Type B pancreatic cell (in vitro differentiated cells): ENCODE measurements at regions not wholly inside any gene's neighbourhood (a gene's known extent, or its start where the extent isn't known, plus 50 kb on each side); places are given as distances from the start of the nearest gene placed in this dataset.

Experiments
- DNase-seq: peaks from one replicate; pipeline ENCODE4 v3.0.0; 2021; ENCODE audit warnings: mixed read lengths; ENCODE audit not compliant: unreplicated experiment; ENCODE audit errors: extremely low spot score
- H3K27ac Mint-ChIP-seq: 2 replicates; pipeline ENCODE4 v1.8.0; 2021; ENCODE audit warnings: mild to moderate bottlenecking, mixed read lengths
- H3K27me3 Mint-ChIP-seq: 2 replicates; pipeline ENCODE4 v1.8.0; 2021; ENCODE audit warnings: mixed read lengths
- H3K36me3 Mint-ChIP-seq: 2 replicates; pipeline ENCODE4 v1.8.0; 2021; ENCODE audit warnings: mixed read lengths
- H3K4me1 Mint-ChIP-seq: one replicate; pipeline ENCODE4 v1.8.0; 2021; ENCODE audit warnings: mixed read lengths; ENCODE audit not compliant: unreplicated experiment
- H3K4me3 Mint-ChIP-seq: 2 replicates; pipeline ENCODE4 v1.8.0; 2021; ENCODE audit warnings: mild to moderate bottlenecking, mixed read lengths
- H3K9me3 Mint-ChIP-seq: 2 replicates; pipeline ENCODE4 v1.8.0; 2021; ENCODE audit warnings: mixed read lengths
- TF ChIP-seq, protein P1 (sequence below): fragments of 200-600 bp; sonication (generic); conservative IDR thresholded peaks from 2 replicates; pipeline ENCODE4 v1.5.0; 2021; ENCODE audit warnings: antibody characterized with exemption, mild to moderate bottlenecking

DNA sequence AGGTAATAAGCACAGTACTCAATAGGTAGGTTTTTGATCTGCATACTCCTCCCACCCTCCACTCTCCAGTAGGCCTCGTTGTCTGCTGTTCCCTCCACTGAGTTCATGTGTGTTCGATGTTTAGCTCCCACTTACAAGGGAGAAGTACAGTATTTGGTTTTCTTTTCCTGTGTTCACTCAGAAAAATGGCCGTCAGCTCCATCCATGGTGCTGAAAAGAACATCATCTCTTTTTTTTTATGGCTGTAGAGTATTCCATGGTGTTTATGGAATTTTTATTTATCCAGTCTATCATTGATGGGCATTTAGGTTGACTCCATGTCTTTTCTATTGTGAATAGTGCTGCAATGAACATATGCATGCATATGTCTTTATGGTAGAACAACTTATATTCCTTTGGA is 849.7 kb upstream of the NRXN1 start:
- H3K4me3 Mint-ChIP-seq, result no peak overlapping the region
- TF ChIP-seq, protein P1, sequence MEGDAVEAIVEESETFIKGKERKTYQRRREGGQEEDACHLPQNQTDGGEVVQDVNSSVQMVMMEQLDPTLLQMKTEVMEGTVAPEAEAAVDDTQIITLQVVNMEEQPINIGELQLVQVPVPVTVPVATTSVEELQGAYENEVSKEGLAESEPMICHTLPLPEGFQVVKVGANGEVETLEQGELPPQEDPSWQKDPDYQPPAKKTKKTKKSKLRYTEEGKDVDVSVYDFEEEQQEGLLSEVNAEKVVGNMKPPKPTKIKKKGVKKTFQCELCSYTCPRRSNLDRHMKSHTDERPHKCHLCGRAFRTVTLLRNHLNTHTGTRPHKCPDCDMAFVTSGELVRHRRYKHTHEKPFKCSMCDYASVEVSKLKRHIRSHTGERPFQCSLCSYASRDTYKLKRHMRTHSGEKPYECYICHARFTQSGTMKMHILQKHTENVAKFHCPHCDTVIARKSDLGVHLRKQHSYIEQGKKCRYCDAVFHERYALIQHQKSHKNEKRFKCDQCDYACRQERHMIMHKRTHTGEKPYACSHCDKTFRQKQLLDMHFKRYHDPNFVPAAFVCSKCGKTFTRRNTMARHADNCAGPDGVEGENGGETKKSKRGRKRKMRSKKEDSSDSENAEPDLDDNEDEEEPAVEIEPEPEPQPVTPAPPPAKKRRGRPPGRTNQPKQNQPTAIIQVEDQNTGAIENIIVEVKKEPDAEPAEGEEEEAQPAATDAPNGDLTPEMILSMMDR, result no peak
- no peaks in the 10 kb centered on the region for H3K27me3 Mint-ChIP-seq
- no peak overlapping the region for H3K27ac Mint-ChIP-seq
- no peak for DNase-seq
- no peaks in the 10 kb centered on the region for H3K4me1 Mint-ChIP-seq
- H3K9me3 Mint-ChIP-seq, result peaks cover 4% of the 10 kb centered on the region
- no peaks in the 10 kb centered on the region for H3K36me3 Mint-ChIP-seq

DNA sequence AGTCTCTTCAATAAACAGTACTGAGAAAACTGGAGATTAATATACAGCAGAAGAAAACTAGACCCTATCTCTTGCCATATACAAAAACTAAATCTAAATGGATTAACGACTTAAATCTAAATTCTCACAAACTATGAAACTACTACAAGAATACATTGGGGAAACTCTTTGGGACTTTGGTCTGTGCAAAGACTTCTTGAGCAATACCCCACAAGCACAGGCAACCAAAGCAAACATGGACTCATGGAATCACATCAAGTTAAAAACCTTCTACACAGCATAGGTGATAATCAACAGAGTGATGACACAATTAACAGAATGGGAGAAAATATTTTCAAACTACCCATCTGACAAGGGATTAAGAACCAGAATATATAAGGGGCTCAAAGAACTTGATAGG is 848.2 kb upstream of the NRXN1 start:
- TF ChIP-seq, protein P1, result no peak
- H3K27ac Mint-ChIP-seq, result no peak overlapping the region
- peaks cover 4% of the 10 kb centered on the region for H3K9me3 Mint-ChIP-seq
- H3K36me3 Mint-ChIP-seq, result no peaks in the 10 kb centered on the region
- no peaks in the 10 kb centered on the region for H3K27me3 Mint-ChIP-seq
- H3K4me1 Mint-ChIP-seq, result no peaks in the 10 kb centered on the region
- DNase-seq, result no peak
- H3K4me3 Mint-ChIP-seq, result no peak overlapping the region

DNA sequence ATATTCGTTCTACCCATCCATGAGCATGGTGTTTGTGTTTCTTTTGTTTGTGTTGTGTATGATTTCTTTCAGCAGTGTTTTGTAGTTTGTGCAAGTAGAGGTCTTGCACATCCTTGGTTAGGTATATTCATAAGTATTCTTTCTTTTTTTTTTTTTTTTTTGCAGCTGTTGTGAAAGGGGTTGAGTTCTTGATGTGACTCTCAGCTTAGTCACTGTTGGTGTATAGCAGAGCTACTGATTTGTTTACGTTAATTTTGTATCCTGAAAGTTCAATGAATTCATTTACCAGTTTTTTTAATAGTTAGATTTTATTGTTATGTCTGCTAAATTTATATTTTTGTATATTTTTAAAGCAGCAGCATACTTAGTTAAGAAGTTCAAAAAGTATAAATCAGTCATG is 834.4 kb upstream of the NRXN1 start:
- TF ChIP-seq, protein P1, result no peak
- no peaks in the 10 kb centered on the region for H3K36me3 Mint-ChIP-seq
- H3K4me1 Mint-ChIP-seq, result no peaks in the 10 kb centered on the region
- no peak overlapping the region for H3K27ac Mint-ChIP-seq
- no peaks in the 10 kb centered on the region for H3K9me3 Mint-ChIP-seq
- DNase-seq, result no peak
- H3K27me3 Mint-ChIP-seq, result no peaks in the 10 kb centered on the region
- H3K4me3 Mint-ChIP-seq, result no peak overlapping the region

DNA sequence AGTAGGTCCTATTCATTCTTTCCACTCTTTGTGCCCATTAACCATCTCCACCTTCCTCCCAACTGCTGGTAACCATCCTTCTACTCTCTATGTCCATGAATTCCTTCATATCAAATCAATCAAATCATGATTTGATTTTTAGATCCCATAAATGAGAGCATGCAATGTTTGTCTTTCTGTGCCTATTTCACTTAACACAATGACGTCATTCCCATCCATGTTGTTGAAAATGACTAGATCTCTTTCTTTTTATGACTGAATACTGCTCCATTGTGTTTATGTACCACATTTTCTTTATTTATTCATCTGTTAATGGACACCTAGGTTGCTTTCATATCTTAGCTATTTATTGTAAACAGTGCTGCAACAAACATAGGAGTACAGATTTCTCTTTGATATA is 827.3 kb upstream of the NRXN1 start:
- Mint-ChIP-seq H3K4me1 (no peaks in the 10 kb centered on the region), H3K9me3 (peaks cover 4% of the 10 kb centered on the region), H3K36me3 (no peaks in the 10 kb centered on the region), H3K27ac (no peak overlapping the region), H3K4me3 (no peak overlapping the region), H3K27me3 (no peaks in the 10 kb centered on the region)
- DNase-seq, result no peak
- TF ChIP-seq, protein P1, result no peak

DNA sequence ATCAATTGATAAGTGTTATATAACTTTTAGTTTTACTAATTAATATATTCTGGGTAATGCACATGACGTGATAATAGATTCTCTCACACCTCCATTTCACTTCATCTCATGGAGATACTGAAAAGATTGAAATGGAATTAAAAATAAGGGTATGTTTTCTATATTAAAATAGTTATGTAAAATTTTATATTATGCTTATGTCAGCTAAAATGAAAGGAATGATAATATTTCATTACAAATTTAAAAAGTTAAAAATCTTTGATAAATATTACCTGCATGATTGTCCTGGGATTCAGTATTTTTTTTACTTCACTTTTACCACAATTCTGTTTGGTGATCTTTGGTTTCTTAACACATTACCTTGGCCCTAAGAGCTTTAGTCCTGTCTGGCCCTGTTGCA is 823.8 kb upstream of the NRXN1 start:
- Mint-ChIP-seq H3K36me3 (no peaks in the 10 kb centered on the region), H3K9me3 (peaks cover 4% of the 10 kb centered on the region)

DNA sequence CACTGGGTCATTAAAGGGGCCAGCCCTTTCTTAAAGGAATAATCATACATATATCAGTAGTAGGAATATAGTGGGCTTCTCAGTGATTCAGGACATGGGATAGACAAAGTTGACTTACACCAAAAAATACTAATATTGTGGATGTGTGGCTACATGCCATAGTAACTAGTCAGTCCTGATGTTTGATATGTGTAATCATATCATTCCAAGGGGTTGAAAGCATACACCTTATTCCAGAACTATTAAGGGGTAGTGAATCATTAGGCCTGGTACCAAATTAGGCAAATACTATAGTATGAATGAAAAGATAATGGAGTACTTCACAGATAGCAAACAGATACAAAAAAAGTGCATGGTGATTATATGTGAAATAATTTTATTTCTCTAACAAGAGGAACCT is 814.9 kb upstream of the NRXN1 start:
- no peaks in the 10 kb centered on the region for H3K9me3 Mint-ChIP-seq
- H3K36me3 Mint-ChIP-seq, result no peaks in the 10 kb centered on the region
- no peak overlapping the region for H3K4me3 Mint-ChIP-seq
- DNase-seq, result no peak
- H3K4me1 Mint-ChIP-seq, result no peaks in the 10 kb centered on the region
- H3K27me3 Mint-ChIP-seq, result no peaks in the 10 kb centered on the region
- TF ChIP-seq, protein P1, result no peak
- H3K27ac Mint-ChIP-seq, result no peak overlapping the region

More for the DNA sequence above, 823.8 kb upstream of the NRXN1 start:
- H3K27ac Mint-ChIP-seq, result no peak overlapping the region
- H3K27me3 Mint-ChIP-seq, result no peaks in the 10 kb centered on the region
- TF ChIP-seq, protein P1, result no peak
- H3K4me1 Mint-ChIP-seq, result no peaks in the 10 kb centered on the region
- no peak for DNase-seq
- no peak overlapping the region for H3K4me3 Mint-ChIP-seq
